GM19324 (cell line): ENCODE measurements at regions not wholly inside any gene's neighbourhood (a gene's known extent, or its start where the extent isn't known, plus 50 kb on each side); places are given as distances from the start of the nearest gene placed in this dataset.

Experiments
- ATAC-seq: cut with Tn5 transposase; IDR thresholded peaks from one replicate; pipeline ENCODE4 v1.9.1; 2021; ENCODE audit warnings: mild to moderate bottlenecking, moderate library complexity; ENCODE audit not compliant: unreplicated experiment, low FRiP score

DNA sequence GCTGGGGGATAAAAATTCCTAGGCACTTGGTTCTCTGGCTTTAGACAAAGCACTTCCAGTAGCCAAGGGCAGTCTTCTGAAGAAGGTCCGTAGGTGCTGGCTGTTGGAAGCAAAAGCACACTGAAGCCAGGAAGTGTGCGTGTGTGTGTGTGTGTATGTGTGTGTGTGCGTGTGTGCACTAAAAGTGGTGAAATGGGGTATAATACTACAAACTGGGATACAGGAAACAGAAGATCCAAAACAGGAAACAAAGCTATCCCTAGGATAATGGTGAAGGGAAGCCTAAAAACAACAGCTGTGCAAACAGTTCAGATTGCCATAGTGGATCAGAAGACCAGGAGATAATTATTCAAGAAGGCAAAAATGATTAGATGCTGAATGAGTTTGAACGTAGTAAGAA is 103.4 kb downstream of the IL20RB start:
- ATAC-seq, result no peak

DNA sequence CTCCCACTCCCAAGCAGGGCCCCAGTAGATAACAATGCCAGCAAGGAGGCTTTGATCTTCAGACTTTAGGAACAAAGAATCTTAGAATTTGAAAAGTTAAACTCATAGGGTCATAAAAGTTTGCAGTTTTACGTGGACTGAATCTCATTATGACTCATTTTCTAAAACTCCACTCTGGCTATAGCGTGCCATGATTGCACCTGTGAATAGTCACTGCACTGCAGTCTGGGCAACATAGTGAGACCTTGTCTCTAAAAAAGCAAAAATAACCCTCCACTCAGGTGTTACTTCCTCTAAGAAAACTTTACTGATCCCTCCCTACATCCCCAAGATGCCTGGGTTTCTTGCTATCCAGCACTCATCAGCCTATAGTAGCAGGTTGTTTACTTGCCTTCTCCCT is 104.5 kb downstream of the IL20RB start:
- ATAC-seq, result peak; percentile 46

DNA sequence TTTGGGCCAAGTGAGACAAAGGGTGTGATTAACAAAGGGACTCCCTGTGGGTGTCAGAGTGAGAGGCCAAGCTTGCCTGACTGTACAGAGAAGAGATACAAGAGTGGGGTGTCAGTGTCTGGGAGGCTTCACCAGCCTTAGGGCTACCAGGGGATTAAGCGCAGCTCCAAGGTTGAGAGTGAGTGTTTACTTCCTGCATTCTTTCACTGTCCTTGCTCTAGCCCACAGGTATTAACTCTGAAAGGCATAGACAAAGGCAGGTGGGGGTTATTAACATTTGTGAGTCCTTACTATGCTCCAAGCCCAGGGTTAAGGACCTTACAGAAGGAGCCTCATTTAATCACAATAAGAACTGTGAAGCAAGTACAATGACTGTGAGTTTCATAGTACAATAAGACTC is 107.6 kb downstream of the IL20RB start:
- ATAC-seq, result no peak

DNA sequence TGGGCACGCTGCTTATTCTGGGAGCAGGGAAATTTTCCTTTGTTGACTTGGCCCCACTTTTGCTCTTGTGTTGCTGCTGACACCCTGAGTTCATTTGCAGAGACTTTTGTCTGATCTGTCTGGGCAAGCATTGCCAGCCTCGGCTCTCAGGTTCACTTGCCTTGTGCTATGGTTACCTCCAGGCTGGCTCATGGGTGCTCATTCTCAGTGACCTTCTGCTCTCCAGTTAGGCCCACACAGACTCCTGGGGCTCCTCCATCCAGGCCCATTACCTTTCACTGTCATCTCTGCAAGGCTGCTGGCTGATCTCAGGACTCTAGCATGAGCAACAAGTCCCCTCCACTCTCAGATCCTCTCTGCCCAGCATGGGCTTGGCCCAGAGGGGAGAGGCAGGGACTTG is 108.3 kb downstream of the IL20RB start:
- no peak for ATAC-seq

DNA sequence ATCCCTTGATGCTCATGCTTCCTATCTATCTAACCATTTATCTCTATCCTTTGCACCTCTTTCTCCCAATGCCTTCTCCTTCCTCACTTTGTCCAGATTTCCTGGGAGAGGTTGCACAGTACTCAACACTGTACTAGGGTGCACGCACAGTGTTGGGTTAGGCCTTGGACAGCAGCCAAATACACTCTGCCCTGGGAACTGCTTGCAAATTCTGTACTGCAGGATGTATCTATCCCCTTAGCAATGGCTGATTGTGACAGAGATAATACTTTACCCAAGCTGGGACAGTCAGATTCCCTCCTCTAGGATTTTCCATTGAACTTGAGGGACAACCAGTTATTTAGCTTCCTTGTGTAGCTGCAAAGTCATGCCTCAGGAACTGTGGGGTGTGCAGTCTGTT is 113.3 kb downstream of the IL20RB start:
- ATAC-seq, result no peak

DNA sequence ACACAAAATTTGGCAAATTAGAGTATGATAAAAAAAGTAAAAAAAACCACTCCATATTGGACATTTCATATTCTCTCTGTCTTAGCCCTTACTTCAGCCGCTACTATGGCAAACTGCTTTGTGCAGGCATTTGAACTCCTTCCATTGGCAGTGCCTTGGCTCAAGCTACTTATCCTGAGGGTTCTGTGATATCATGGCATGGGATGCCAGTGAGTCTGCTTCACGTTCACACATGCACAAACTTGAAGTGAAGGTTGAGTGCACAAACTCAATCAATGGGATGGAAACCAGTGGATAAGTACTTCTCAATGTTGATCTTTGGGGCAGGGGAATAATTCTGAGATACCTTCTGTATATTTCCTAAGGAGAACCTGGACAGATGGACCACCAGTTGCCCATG is 117.2 kb downstream of the IL20RB start:
- ATAC-seq, result no peak

DNA sequence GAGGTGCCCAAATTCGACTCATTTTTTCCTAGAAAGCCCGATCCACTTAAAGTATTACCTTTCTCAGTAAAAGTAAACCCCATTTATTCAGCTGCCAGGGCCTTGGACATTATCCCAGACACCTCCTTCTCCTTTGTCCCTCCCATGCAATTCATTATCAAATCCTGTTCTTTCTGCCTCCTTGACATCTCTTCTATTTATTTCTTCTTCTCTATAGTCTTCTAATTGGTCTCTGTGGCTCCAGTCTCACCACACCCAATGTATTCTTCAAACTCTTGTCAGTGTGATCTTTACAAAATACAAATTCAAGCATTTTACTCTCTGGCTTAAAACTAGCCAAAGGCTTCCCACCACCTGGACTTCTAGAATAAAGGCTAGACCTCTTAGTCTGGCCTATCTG is 120.3 kb downstream of the IL20RB start:
- ATAC-seq, result no peak

DNA sequence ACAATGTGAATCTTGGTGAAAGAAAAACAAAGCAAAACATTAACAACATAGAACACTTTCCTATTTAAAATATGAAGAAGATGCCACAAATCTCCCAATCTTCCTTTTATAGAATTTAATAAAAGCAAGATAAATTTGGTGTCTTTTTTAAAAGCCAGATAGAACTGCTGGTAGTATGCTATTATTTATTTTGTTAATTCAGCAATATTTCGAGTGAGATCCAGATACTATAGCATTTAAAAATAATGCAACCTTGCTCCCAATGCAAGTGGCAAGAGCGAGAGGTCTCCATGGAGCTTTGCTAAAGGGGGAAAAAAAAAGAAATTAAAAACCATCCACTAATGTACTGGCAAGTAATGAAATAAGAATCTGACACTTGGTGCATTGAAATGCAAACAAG is 121.8 kb downstream of the IL20RB start:
- ATAC-seq, result no peak

DNA sequence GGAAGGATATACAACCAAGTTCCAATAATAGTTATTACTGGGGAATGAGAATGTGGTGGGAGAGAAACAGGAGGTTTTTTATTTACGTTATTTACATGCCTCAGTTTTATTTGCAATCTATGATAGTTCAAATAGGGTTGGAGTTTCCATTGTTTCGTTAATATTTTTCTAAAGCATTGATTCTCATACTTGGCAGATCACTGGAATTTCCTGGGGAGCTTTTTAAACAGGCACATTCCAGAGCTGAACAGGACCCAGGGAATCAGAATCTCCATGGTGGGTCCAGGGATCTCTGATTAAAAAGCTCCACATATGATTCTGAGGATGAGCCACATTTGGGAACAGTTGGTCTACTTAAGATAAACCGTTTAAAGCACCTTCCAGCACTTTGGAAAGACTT is 123.9 kb downstream of the IL20RB start:
- ATAC-seq, result no peak

DNA sequence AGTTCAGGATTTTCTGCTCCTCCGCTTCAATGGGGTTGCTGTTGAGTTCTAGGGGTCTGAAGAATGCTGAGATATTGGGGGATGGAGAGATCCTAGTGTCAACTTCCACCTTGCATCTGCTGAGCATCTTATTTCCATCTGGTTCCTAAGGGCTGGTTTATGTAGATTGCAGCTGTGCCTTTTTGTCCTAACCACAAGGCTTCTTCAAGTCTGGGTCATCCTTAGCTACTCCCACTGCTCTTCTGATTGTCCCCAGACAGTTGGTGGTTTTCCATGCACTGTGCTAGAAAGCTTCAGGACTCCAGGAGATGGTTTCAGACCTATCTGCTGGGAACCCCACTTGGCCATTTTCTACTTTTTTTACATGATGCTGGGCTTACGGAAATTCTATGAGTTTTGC is 125.0 kb downstream of the IL20RB start:
- no peak for ATAC-seq

DNA sequence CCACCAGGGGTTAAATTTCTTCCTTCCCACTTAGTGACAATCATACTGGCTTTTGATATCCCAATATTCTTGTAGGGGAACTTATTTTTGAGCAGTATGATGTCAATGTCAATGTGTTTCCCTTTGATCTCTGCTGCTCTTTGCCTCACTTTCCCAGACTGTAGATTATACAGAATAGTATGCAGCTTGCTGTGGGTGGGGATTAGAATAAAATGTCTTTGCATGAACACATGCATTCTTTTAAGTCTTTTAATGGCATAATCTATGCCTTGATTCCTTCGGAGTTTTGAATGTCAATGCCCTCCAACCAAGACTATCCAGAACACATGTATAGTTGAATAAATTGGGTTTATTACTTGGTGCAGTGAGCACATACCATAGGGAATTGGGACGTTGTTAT is 125.5 kb downstream of the IL20RB start:
- ATAC-seq, result no peak

DNA sequence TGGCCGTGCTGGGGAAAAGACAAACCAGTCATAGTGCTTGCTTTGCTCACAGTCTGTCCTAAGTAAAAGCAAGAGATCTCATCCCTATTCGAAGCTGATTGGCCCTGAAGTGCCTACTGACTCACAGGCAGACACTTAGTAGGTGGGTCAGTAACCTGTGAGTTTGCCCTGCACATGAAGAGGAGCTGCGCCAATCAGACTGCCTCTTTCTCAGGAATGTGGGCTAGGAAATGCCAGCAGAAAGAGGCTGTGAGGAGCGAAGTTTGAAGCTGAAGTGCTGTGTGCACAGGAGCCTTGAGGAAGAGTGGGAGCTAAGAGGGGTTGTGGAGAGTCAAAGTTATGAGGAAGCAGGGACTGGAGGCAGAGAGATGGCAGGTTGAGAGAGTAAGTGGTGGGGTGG is 126.8 kb downstream of the IL20RB start:
- ATAC-seq, result no peak

DNA sequence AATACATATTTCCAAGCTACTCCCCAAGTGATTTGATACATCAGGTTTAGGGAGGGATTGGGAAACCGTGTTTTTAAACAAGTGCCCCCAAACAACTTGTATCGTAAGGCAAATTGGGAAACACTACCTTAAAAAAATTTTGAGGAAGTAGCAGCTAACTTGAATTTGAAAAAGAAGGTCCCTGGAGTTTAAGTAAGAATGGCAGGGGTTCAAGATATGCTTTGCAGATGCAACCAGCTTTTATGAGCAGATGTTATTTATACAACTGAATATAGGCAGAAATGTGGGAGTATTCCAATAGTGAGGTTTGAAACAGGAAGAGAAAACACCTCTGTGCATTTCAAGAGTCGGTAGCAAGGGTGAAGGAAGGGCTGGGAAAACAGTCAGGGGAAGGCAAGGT is 139.6 kb downstream of the IL20RB start:
- ATAC-seq, result no peak

DNA sequence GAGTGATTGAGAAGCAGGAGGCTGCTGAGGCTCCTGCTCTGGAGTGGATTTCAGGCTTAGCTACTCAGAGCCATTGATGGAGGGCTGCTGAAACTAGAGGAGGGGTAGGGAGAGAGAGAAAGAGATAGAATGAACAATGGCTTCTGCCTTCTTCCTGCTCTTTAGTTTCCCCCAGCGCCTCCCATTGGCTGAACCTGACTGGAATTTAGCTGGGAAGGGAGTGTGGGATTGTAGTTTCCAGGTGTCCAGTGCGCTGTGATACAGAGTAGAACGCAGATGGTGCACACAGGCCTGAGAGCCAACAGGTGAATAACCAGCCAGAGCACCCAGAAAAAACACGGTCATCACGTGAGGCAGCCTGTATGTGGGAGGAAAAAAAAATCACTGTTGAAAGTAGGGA is 140.1 kb downstream of the IL20RB start:
- ATAC-seq, result no peak

DNA sequence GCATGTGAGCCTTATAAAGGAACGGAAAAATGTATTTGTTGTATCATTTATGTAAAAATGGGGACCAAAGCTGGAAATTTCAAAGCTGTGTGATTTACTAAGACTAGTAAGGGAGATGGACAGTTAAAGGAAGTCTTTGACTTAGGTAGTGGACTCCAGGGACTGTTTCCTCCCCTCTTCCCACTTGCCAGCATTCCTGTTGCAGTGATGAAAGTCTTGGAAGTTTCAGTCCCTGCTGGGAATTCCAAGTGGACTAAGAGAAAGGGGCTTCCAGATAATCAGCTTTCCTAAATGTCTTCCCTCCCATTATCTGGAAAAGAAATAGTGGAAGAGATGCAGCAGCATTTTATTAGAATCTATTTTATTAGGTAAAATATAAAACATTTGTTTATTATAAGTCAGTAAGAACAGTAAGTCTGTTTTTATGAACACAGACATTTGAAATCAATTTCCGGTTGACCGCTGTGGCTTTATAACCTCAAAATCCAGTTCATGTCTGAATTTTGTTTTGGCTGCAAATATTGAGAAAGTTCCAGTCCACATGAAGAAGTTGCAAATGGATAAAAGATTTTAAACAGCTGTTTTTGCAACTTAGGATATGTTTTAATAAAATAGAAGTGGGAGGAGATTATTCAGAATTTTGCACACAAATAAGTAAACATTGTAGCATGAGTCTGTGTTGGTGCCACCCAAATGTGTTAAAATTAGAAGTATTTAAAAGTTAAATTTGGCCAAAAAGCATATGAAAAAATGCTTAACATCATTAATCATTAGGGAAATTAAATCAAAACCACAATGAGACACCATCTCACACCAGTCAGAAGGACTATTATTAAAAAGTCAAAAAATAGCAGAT is 141.8 kb downstream of the IL20RB start:
- ATAC-seq, result no peak

DNA sequence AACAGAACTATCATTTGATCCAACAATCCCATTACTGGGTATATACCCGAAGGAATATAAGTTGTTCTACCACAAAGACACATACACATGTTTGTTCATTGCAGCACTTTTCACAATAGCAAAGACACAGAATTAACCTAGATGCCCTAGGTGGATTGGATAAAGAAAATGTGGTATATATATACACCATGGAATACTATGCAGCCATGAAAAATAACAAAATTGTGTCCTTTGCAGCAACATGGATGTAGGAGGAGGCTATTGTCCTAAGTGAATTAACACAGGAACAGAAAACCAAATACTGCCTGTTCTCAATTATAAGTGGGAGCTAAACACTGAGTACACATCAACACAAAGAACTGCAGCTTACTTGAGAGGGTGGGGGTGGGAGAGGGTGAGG is 142.5 kb downstream of the IL20RB start:
- ATAC-seq, result no peak

DNA sequence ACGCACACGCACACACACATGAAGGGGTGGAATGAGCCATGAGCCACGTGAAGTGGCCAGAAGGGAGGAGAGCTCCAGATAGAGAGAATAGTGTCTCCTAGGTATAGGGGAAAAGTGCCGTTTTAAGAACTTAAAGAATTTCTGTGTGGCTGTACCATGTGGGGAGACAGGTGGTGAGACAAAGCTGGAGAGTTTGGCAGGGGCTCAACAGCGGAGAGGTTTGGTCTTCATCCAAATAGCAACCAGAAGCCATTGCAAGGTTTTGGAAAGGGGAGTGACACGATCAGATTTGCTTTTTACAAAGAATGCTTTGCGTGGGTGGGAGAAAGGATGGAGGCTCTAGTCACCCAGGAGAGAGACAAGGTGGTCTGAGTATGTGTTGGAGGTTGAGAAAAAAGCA is 146.0 kb downstream of the IL20RB start:
- ATAC-seq, result no peak

DNA sequence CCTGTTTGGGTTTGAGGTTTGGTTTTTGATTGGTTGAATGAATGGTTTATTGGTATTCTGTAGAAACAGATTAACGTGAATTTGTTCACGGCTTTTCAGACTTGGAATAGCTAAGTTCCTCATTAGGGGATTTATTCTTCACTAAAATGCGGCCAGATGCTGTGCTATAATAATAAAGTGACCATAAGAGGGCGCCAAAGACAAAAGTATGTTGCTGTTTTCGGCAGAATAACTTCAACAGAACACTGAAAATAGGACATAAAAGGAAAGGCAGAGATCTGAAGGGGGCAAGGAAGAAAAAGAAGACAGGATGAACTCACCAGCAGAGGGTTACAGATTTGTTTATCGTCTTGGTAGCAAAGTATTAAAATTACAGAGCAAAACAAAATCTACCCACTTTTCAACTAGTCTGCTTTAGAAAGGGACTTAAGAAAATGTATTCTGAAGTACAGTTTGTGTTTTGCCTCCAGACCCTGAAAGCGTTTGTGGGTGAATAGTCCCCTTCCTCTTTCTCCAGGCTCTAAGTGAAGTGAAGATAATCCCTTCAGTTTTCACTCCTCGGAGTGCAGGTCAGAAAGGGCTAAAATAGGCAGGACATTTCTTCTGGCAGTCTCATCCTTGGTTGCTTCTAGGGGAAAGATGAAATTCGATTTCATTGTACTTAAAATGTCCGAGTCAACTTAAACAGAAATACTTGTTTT is 147.6 kb downstream of the IL20RB start:
- ATAC-seq, result no peak

DNA sequence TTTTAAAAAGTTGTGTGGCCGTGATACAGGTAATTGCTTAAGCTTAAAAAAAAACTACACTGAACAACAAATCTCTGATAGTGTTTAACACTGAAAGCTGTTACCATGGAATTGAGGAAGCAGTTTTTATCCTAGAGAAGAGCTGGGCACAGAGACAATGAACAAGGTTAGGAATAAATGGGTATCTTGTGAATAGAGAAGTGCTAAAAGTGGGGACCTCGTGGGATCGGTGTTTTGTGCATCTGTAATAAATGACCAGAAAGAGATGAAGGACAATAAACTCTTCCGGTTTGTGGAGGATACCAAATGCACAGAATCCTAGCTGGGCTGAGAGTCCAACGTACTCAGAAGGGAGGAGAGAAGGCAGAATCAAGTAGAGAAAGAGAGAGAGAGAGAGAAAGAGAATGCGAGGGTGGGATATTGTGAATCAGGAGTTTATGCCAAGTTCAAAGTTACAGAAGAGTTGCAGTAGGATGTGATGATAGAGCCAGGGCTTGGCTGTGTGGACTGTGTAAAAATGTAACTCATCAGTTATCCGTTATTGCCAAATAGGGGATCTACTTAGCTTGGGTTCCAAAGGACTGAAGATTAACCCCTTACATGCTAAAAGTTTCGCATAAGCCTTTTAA is 148.9 kb downstream of the IL20RB start:
- ATAC-seq, result no peak

DNA sequence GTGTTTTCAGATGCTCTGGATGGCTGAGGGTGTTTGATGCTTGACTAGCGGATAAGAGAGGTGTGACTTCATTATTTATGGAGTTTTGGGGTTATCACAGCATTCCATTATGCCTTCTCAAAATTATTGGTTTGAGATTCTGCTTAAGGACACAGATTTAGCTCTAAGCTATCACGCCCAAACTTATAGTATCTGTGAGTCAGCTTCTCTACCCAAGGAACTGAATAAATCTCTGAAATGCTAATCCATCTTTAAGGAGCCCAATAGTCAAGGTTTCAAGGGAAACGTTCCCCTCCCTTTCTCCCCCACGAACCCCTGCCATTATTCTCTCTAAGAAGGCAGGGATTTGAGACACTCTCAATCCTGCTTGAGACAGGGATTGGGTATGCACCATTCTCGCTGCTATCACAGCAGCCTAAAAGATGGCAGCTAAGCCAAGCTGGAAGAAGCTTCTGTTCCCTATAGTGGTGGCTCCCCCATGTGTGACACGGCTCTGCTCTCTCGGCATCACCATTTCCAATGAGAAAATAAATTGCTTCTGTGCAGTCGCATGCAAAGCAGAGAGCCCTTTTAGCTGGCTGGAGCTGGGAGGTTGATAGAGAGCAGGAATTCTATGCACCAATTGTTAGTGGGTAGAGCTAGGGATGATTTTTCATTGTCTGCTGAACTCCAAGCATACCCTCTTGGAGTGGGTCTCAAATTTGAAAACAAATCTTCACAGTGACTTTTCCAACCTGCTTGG is 151.1 kb downstream of the IL20RB start:
- no peak for ATAC-seq

DNA sequence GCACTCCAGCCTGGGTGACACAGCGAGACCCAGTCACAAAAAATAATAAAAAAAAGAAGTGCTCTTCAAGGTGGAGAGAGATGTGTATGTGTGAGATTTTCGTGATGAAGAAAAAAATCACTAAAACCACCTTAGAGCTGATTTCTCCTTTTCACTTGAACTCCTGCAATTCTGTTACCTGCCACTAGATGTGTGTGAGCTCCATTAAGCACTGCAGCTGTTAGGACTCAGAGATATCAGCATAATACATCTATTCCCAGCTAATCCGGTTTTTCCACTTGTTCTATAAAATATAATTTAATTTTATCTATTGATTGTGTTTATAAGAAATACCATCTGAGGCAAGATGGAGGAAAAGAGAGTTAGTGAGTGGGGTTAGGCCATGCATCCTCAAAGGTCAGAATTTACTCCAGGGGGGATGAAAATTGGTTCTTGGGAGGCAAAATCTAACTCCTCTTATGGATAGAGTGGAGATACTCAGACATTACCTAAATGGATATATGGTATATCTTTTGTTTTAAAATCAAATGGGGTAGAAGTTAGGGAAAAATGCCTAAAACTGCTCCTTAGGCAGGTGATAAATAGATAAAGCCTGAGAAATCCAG is 152.7 kb downstream of the IL20RB start:
- ATAC-seq, result no peak
